ENCODE measurements at regions not wholly inside any gene's neighbourhood (a gene's known extent, or its start where the extent isn't known, plus 50 kb on each side); places are given as distances from the start of the nearest gene placed in this dataset.

GRCh38 chr14:61218767-61219166 is 62.4 kb downstream of the TMEM30B start:
- DNase-seq (ENCODE audit: low read depth): no peak
- TF ChIP-seq CTCF (IDR thresholded peaks at IDR 0.05; ENCODE audit: control insufficient read depth, extremely low read depth, insufficient read depth): no peak
- no peak overlapping the region for H3K4me3 ChIP-seq (ENCODE audit: low read depth, low read length)

DNA sequence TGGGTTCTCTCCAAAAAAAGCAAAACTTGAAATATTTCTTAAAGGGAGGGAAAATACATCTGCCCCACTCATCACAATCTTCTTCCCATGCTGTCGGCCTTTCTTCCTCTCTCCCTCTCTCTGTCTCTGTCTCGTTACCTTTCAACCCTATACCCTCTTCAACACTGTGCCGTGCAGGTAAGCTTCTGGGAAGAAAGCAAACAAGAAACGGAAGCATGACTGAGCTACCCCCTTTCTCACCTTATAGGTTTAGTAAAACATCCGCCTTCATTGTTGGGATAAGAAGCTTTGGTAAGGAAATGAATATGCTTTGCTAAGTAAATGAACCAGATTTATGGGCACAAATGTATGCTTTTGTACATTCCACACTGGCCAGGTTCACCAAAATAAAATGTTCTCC is 63.0 kb downstream of the TMEM30B start:
- no peak for TF ChIP-seq CTCF (IDR thresholded peaks at IDR 0.05; ENCODE audit: control insufficient read depth, extremely low read depth, insufficient read depth)
- DNase-seq (ENCODE audit: low read depth): no peak
- no peak overlapping the region for H3K4me3 ChIP-seq (ENCODE audit: low read depth, low read length)

DNA sequence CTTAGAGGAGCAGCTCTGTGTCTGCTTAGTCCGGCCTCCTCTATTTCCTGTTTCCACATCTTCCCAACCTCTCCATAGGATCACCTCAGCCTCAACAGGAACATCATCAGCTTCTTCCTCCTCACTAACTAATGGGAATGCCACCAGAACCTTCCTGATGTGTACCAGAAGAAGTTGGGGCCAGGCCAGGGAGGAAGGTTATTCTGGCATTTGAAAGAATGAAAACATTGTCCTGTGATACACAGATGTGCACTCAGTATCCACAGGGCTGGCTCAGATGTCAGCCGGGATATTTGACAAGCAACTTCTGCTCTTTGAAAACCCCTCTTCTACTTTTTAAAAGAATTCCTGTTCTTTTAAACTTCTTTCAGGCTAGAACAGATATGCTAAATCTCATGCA is 63.6 kb downstream of the TMEM30B start:
- no peak overlapping the region for H3K4me3 ChIP-seq (ENCODE audit: low read depth, low read length)
- TF ChIP-seq CTCF (IDR thresholded peaks at IDR 0.05; ENCODE audit: control insufficient read depth, extremely low read depth, insufficient read depth): no peak
- no peak for DNase-seq (ENCODE audit: low read depth)

DNA sequence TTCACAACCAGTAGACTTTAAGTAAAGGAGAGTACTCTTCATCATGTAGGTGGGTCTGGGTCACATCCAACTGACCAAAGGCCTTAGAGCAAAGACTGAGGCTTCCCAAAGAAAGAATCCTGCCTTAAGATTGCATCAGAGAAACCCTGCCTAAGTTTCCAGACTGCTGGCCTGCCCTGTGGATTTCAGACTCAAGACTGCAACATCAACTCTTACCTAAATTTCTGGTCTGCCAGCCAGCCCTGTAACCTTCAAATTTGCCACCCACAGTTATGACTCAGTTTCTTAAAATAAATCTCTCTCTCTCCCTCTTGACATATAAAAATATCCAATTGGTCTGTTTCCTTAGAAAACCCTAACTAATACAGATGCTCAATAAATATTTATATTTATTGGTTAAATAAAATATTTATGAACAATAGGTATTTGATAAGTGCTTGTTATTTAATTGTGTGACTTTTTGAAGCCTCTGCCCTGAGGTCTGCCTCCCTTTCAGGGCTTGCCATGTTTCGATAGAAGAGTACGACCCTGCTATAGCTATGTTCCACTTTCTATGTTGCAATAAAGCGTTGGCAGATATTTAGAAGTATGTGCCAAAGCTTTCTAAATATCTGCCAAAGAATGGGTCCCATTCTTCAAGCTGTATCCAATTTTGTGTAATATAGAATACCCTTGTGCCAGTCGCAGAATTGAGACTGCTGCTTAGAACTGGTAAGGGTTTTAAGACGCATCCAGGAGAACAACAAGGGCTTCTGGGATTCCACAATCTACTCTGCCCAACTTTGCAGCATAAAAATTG is 65.7 kb downstream of the TMEM30B start:
- no peak overlapping the region for H3K4me3 ChIP-seq (ENCODE audit: low read depth, low read length)
- no peak for DNase-seq (ENCODE audit: low read depth)
- TF ChIP-seq CTCF (IDR thresholded peaks at IDR 0.05; ENCODE audit: control insufficient read depth, extremely low read depth, insufficient read depth): no peak

- no peak overlapping the region for H3K4me3 ChIP-seq (ENCODE audit: low read depth, low read length)
- no peak for TF ChIP-seq CTCF (IDR thresholded peaks at IDR 0.05; ENCODE audit: control insufficient read depth, extremely low read depth, insufficient read depth)
- DNase-seq (ENCODE audit: low read depth): no peak
These were observed 67.2 kb downstream of the TMEM30B start for GRCh38 chr14:61213920-61214319.

DNA sequence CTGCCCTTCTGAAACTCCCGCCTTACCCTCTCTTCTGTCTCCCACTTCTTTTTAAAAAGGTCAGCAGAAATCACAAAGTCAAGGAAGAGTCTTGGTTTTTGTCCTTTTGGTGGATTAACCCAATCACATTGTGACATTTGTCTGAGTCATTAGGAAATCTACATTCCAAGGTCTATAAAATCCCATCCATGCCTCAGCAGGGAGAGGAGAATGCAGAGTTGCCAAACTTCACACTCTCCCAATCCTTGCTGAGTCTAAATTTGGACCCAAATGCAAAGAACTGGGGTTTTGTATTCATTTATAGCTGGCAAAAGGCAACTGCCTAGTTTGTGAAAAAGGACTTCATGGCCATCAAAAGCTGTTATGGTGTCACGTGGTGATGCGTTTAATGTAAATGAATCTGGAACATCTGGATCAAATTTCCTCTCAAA is 67.9 kb downstream of the TMEM30B start:
- no peak for TF ChIP-seq CTCF (IDR thresholded peaks at IDR 0.05; ENCODE audit: control insufficient read depth, extremely low read depth, insufficient read depth)
- no peak for DNase-seq (ENCODE audit: low read depth)
- H3K4me3 ChIP-seq (ENCODE audit: low read depth, low read length): no peak overlapping the region

- DNase-seq (ENCODE audit: low read depth): no peak
- H3K4me3 ChIP-seq (ENCODE audit: low read depth, low read length): no peak overlapping the region
- TF ChIP-seq CTCF (IDR thresholded peaks at IDR 0.05; ENCODE audit: control insufficient read depth, extremely low read depth, insufficient read depth): no peak
These were observed 68.6 kb downstream of the TMEM30B start for GRCh38 chr14:61212546-61212945.
